Endothelial cell of umbilical vein (primary cell): ENCODE measurements at regions not wholly inside any gene's neighbourhood (a gene's known extent, or its start where the extent isn't known, plus 50 kb on each side); places are given as distances from the start of the nearest gene placed in this dataset.

Experiments used
- BruUV-seq: library from RNA; stranded (reverse); fragments of 400-500 nt; replicated peaks from 2 replicates; lab custom pipeline; 2021; lab: Mats Ljungman, UMichigan
- CTCF ChIA-PET: fragments of 300-600, 350-600 bp; sonication (Branson Sonifier 250); formaldehyde crosslinking; loops from one replicate; lab custom pipeline; 2021; ENCODE audit warnings: antibody characterized with exemption, inconsistent platforms; lab: Charles Lee
- POLR2A ChIA-PET: fragments of 300-600, 350-600 bp; sonication (Branson Sonifier 250); formaldehyde crosslinking; loops from one replicate; lab custom pipeline; 2021; ENCODE audit warnings: antibody characterized with exemption, inconsistent platforms; lab: Charles Lee
- DNase-seq: peaks from one replicate; pipeline ENCODE4 v3.0.0-alpha.2; 2011; ENCODE audit warnings: low read depth, low spot score
- FAIRE-seq: peaks from 2 replicates; lab custom pipeline; 2011; peaks lifted over from hg19 to GRCh38; lab: Jason Lieb, UNC
- H2AFZ ChIP-seq: 2 replicates; pipeline ENCODE4 v1.6.0; 2012; ENCODE audit warnings: low read depth, low read length, control low read depth, inconsistent platforms
- H3K27ac ChIP-seq: 2 replicates; pipeline ENCODE4 v1.5.1; 2011; ENCODE audit warnings: low read depth, mild to moderate bottlenecking, control low read depth, low read length, moderate library complexity; ENCODE audit not compliant: insufficient read depth
- H3K27me3 ChIP-seq, 2 experiments: 2 replicates each; pipeline versions ENCODE4 v1.6.0 to v1.6.1; 2011; ENCODE audit warnings: low read length in 2 of 2, mixed read lengths in 1 of 2; ENCODE audit not compliant: control insufficient read depth in 2 of 2, insufficient read depth in 2 of 2
- H3K36me3 ChIP-seq, 2 experiments: 2 replicates in 1 of 2; 3 replicates in 1 of 2; pipeline ENCODE4 v1.5.1; 2011; ENCODE audit warnings: low read length in 2 of 2, mild to moderate bottlenecking in 1 of 2, moderate library complexity in 1 of 2; ENCODE audit not compliant: control insufficient read depth in 2 of 2, insufficient read depth in 2 of 2; ENCODE audit errors: extremely low read depth in 1 of 2
- H3K4me1 ChIP-seq: 3 replicates; pipeline ENCODE4 v1.5.1; 2011; ENCODE audit warnings: mild to moderate bottlenecking, low read length; ENCODE audit not compliant: control insufficient read depth, insufficient read depth; ENCODE audit errors: extremely low read depth
- H3K4me2 ChIP-seq: 2 replicates; pipeline ENCODE4 v1.6.1; 2011; ENCODE audit warnings: low read length, control low read depth, mixed read lengths; ENCODE audit not compliant: insufficient read depth
- H3K4me3 ChIP-seq, 3 experiments: fragments of 200-600 bp in 1 of 3; sonication (generic), shearing (Covaris generic) in 1 of 3; replicated peaks in 1 of 3; 2 replicates each; pipeline ENCODE4 v1.5.1; 2011 to 2016; ENCODE audit warnings: control low read depth in 3 of 3, low read length in 3 of 3, mild to moderate bottlenecking in 2 of 3, inconsistent platforms in 1 of 3, low read depth in 1 of 3, moderate library complexity in 1 of 3; ENCODE audit not compliant: insufficient read depth in 1 of 3
- H3K79me2 ChIP-seq: 2 replicates; pipeline ENCODE4 v1.6.0; 2012; ENCODE audit warnings: low read length, inconsistent platforms; ENCODE audit not compliant: control insufficient read depth, insufficient read depth
- H3K9ac ChIP-seq: replicated peaks from 2 replicates; pipeline ENCODE3; 2011; ENCODE audit warnings: low read length, control low read depth; ENCODE audit not compliant: insufficient read depth; ENCODE audit errors: extremely low read depth
- H3K9me1 ChIP-seq: replicated peaks from 3 replicates; pipeline ENCODE4 v1.6.0; 2011; ENCODE audit warnings: mild to moderate bottlenecking, low read length; ENCODE audit not compliant: control insufficient read depth, insufficient read depth; ENCODE audit errors: extremely low read depth
- H3K9me3 ChIP-seq: replicated peaks from 2 replicates; pipeline ENCODE4 v1.5.1; 2012; ENCODE audit warnings: low read length, inconsistent platforms; ENCODE audit not compliant: control insufficient read depth, insufficient read depth
- H4K20me1 ChIP-seq: replicated peaks from 2 replicates; pipeline ENCODE3; 2011; ENCODE audit warnings: mild to moderate bottlenecking, low read length; ENCODE audit not compliant: control insufficient read depth, insufficient read depth; ENCODE audit errors: extremely low read depth
- CTCF ChIP-seq, 2 donors: IDR thresholded peaks; 1 replicate in 1 of 2; 2 replicates in 1 of 2; pipeline ENCODE4 v1.5.1; 2011; ENCODE audit warnings: low read length in 2 of 2, mild to moderate bottlenecking in 2 of 2, moderate library complexity in 2 of 2, control low read depth in 1 of 2, inconsistent platforms in 1 of 2, low read depth in 1 of 2; ENCODE audit not compliant: insufficient read depth in 1 of 2; ENCODE audit errors: extremely low read depth in 1 of 2
- EZH2 ChIP-seq: IDR thresholded peaks from 2 replicates; pipeline ENCODE4 v1.6.1; 2012; ENCODE audit warnings: borderline replicate concordance, low read depth, mild to moderate bottlenecking, moderate library complexity, low read length, inconsistent platforms; ENCODE audit not compliant: severe bottlenecking
- FOS ChIP-seq: IDR thresholded peaks from 2 replicates; pipeline ENCODE4 v1.6.1; 2011; ENCODE audit warnings: mild to moderate bottlenecking, low read length, moderate library complexity, borderline replicate concordance; ENCODE audit not compliant: insufficient read depth
- GATA2 ChIP-seq: IDR thresholded peaks from 2 replicates; pipeline ENCODE4 v1.7.0; 2011; ENCODE audit warnings: low read depth, mild to moderate bottlenecking, moderate library complexity, mixed read lengths, low read length; ENCODE audit not compliant: insufficient read length, insufficient read depth
- JUN ChIP-seq: IDR thresholded peaks from 2 replicates; pipeline ENCODE4 v1.6.1; 2011; ENCODE audit warnings: borderline replicate concordance, low read depth; ENCODE audit not compliant: insufficient read length, insufficient read depth
- MAX ChIP-seq: IDR thresholded peaks from 2 replicates; pipeline ENCODE4 v1.6.1; 2011; ENCODE audit not compliant: insufficient read depth, insufficient read length
- MYC ChIP-seq: IDR thresholded peaks from one replicate; pipeline ENCODE4 v1.6.1; 2011; ENCODE audit warnings: mild to moderate bottlenecking, low read depth, low read length
- POLR2A ChIP-seq: IDR thresholded peaks from 2 replicates; pipeline ENCODE4 v1.6.1; 2012; ENCODE audit warnings: low read depth, mild to moderate bottlenecking, control low read depth, low read length
- POLR2AphosphoS5 ChIP-seq: IDR thresholded peaks from 2 replicates; pipeline ENCODE4 v1.6.1; 2012; ENCODE audit warnings: low read depth, mild to moderate bottlenecking, control low read depth, low read length, moderate library complexity; ENCODE audit not compliant: insufficient read depth
- dilution Hi-C: fragments of 300-500 bp; cut with MboI; formaldehyde crosslinking; loops from one replicate; pipeline ENCODE4 v1.15.0; 2019; ENCODE audit warnings: low sequenced_read_pairs; ENCODE audit not compliant: extremely low pct_ligation_motif_present
- intact Hi-C: fragments of 100-400 bp; cut with micrococcal nuclease; formaldehyde crosslinking; loops from one replicate; pipeline ENCODE4 v1.10.0; 2022

DNA sequence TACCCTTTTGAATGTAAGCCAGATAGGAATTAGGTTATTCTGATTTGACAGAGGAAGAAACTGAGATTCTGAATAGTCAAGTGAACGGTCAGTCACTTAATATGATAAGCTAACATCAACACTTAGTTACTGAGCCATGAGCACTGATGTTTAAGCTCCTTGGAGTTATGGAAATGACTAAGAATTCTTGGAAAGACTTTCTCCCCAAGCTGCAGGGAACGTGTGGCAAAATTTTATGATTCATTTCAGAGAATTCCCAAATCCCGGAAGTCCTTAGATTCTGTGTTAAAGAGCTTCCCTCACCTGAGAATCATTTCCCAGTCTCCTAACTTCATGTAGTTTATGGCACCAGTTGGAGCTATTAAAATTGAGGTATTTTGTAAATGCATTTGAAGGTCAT, 330.9 kb downstream of the XPNPEP1 start:
- ChIA-PET CTCF (no interaction called here), POLR2A (no interaction called here)
- no peaks in the 10 kb centered on the region for H3K9me1 ChIP-seq
- no peak overlapping the region for H3K27ac ChIP-seq
- no peaks in the 10 kb centered on the region for H4K20me1 ChIP-seq
- H3K9ac ChIP-seq: no peak overlapping the region
- H3K79me2 ChIP-seq: no peaks in the 10 kb centered on the region
- no peaks in the 10 kb centered on the region for H3K27me3 ChIP-seq
- no peak for TF ChIP-seq JUN
- TF ChIP-seq POLR2AphosphoS5: no peak
- no peak for TF ChIP-seq GATA2
- TF ChIP-seq POLR2A: no peak
- no peak for TF ChIP-seq MAX
- TF ChIP-seq FOS: no peak
- no peak for TF ChIP-seq CTCF (IDR thresholded peaks at IDR 0.05; ENCODE audit: extremely low read depth in 1 of 2, insufficient read depth in 1 of 2, low read depth in 1 of 2, low read length in 2 of 2)
- no peak for TF ChIP-seq EZH2
- no peak for TF ChIP-seq MYC
- no peak for DNase-seq
- H3K4me2 ChIP-seq: no peak overlapping the region
- intact Hi-C loops (no loop called here), dilution Hi-C loops (no loop called here)
- no peak for FAIRE-seq
- H3K4me1 ChIP-seq: no peaks in the 10 kb centered on the region
- H3K4me3 ChIP-seq: no peak overlapping the region
- H3K36me3 ChIP-seq: no peaks in the 10 kb centered on the region
- BruUV-seq: no TSS peak
- no peak overlapping the region for H2AFZ ChIP-seq
- H3K9me3 ChIP-seq: peaks cover 7% of the 10 kb centered on the region
